Kidney epithelial cell (primary cell): ENCODE measurements at regions not wholly inside any gene's neighbourhood (a gene's known extent, or its start where the extent isn't known, plus 50 kb on each side); places are given as distances from the start of the nearest gene placed in this dataset.

Source experiments
- DNase-seq: peaks from one replicate; pipeline ENCODE4 v3.0.0-alpha.2; 2010; ENCODE audit warnings: low read depth
- H3K27me3 ChIP-seq: 2 replicates; pipeline ENCODE4 v1.6.0; 2011; ENCODE audit warnings: low read length; ENCODE audit not compliant: control insufficient read depth, insufficient read depth
- H3K36me3 ChIP-seq: 2 replicates; pipeline ENCODE4 v1.5.1; 2011; ENCODE audit warnings: low read length; ENCODE audit not compliant: control insufficient read depth, insufficient read depth
- H3K4me3 ChIP-seq: 2 replicates; pipeline ENCODE4 v1.5.1; 2011; ENCODE audit warnings: low read depth, mild to moderate bottlenecking, control low read depth, low read length
- CTCF ChIP-seq: IDR thresholded peaks from 2 replicates; pipeline ENCODE4 v1.5.1; 2011; ENCODE audit warnings: mild to moderate bottlenecking, moderate library complexity, low read length, control low read depth, inconsistent platforms; ENCODE audit not compliant: insufficient read depth, poor library complexity, severe bottlenecking

GRCh38 chr13:20337884-20338551 lies 105.9 kb upstream of the GJB6 start:
- Histone ChIP-seq H3K27me3 (no peaks in the 10 kb centered on the region), H3K36me3 (no peaks in the 10 kb centered on the region), H3K4me3 (no peak overlapping the region)
- no peak for TF ChIP-seq CTCF
- DNase-seq, result no peak

GRCh38 chr13:20336761-20337160 lies 104.6 kb upstream of the GJB6 start:
- TF ChIP-seq CTCF, result no peak
- Histone ChIP-seq H3K27me3 (no peaks in the 10 kb centered on the region), H3K4me3 (no peak overlapping the region), H3K36me3 (no peaks in the 10 kb centered on the region)
- DNase-seq, result no peak

GRCh38 chr13:20334309-20334708 lies 102.2 kb upstream of the GJB6 start:
- no peaks in the 10 kb centered on the region for H3K27me3 ChIP-seq
- H3K36me3 ChIP-seq, result no peaks in the 10 kb centered on the region
- no peak for DNase-seq
- no peak for TF ChIP-seq CTCF
- H3K4me3 ChIP-seq, result no peak overlapping the region

- no peak overlapping the region for H3K4me3 ChIP-seq
- no peaks in the 10 kb centered on the region for H3K27me3 ChIP-seq
- no peak for DNase-seq
- no peak for TF ChIP-seq CTCF
- H3K36me3 ChIP-seq, result no peaks in the 10 kb centered on the region
Observed at GRCh38 chr13:20332361-20333096, 100.4 kb upstream of the GJB6 start.

GRCh38 chr13:20331949-20332348 lies 99.8 kb upstream of the GJB6 start:
- H3K27me3 ChIP-seq, result no peaks in the 10 kb centered on the region
- TF ChIP-seq CTCF, result no peak
- no peaks in the 10 kb centered on the region for H3K36me3 ChIP-seq
- no peak for DNase-seq
- no peak overlapping the region for H3K4me3 ChIP-seq

- no peak for TF ChIP-seq CTCF
- Histone ChIP-seq H3K36me3 (no peaks in the 10 kb centered on the region), H3K27me3 (no peaks in the 10 kb centered on the region), H3K4me3 (no peak overlapping the region)
- DNase-seq, result no peak
Observed at GRCh38 chr13:20331419-20331818, 99.3 kb upstream of the GJB6 start.
